ENCODE measurements at regions not wholly inside any gene's neighbourhood (a gene's known extent, or its start where the extent isn't known, plus 50 kb on each side); places are given as distances from the start of the nearest gene placed in this dataset.

DNA sequence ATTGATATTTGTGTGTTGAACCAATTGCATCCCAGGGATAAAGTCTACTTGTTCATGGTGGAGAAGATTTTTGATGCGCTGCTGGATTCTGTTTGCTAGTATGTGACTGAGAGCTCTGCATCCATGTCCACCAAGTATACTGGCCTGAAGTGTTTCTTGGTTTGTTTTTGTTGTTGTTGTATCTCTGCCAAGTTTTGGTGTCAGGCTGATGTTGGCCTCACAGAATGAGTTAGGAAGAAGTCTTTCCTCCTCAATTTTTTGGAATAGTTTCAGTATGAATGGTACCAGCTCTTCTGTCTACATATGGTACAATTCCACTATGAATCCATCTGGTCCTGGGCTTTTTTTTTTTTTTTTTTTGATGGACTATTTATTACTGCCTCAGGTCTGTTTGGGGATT is 50.9 kb upstream of the OSTN start:
- CTCF ChIA-PET, result interaction anchor here (0.6 to 1.3 kb wide), 5 partner anchors 50 to 671 kb away, joined by 3 to 4 read pairs (median 3); no protein-coding TSS in a partner anchor
- Histone ChIP-seq H2AFZ (ENCODE audit: low read depth, low read length) (no peak overlapping the region), H3K9ac (replicated peaks; ENCODE audit: extremely low read depth, insufficient read depth, low read length) (no peak overlapping the region), H3K27me3 (ENCODE audit: control insufficient read depth in 2 of 2, insufficient read depth in 2 of 2, low read length in 2 of 2) (no peaks in the 10 kb centered on the region), H3K27ac (ENCODE audit: insufficient read depth, low read depth, low read length) (no peak overlapping the region), H3K36me3 (ENCODE audit: control insufficient read depth in 2 of 2, extremely low read depth in 1 of 2, insufficient read depth in 2 of 2, low read length in 2 of 2) (no peaks in the 10 kb centered on the region), H4K20me1 (replicated peaks; ENCODE audit: control insufficient read depth, extremely low read depth, insufficient read depth, low read length) (no peaks in the 10 kb centered on the region), H3K4me1 (ENCODE audit: control insufficient read depth, extremely low read depth, insufficient read depth, low read length) (peaks cover 3% of the 10 kb centered on the region), H3K79me2 (ENCODE audit: control insufficient read depth, insufficient read depth, low read length) (no peaks in the 10 kb centered on the region), H3K4me3 (replicated peaks in 1 of 3; ENCODE audit: insufficient read depth in 1 of 3, low read depth in 1 of 3, low read length in 3 of 3) (no peak overlapping the region), H3K9me1 (replicated peaks; ENCODE audit: control insufficient read depth, extremely low read depth, insufficient read depth, low read length) (no peaks in the 10 kb centered on the region), H3K9me3 (replicated peaks; ENCODE audit: control insufficient read depth, insufficient read depth, low read length) (no peaks in the 10 kb centered on the region), H3K4me2 (ENCODE audit: insufficient read depth, low read length) (no peak overlapping the region)
- no peak for TF ChIP-seq GATA2 (IDR thresholded peaks at IDR 0.05; ENCODE audit: insufficient read depth, insufficient read length, low read depth, low read length)
- TF ChIP-seq JUN (IDR thresholded peaks at IDR 0.05; ENCODE audit: borderline replicate concordance, insufficient read depth, insufficient read length, low read depth), result no peak
- TF ChIP-seq, protein P1, sequence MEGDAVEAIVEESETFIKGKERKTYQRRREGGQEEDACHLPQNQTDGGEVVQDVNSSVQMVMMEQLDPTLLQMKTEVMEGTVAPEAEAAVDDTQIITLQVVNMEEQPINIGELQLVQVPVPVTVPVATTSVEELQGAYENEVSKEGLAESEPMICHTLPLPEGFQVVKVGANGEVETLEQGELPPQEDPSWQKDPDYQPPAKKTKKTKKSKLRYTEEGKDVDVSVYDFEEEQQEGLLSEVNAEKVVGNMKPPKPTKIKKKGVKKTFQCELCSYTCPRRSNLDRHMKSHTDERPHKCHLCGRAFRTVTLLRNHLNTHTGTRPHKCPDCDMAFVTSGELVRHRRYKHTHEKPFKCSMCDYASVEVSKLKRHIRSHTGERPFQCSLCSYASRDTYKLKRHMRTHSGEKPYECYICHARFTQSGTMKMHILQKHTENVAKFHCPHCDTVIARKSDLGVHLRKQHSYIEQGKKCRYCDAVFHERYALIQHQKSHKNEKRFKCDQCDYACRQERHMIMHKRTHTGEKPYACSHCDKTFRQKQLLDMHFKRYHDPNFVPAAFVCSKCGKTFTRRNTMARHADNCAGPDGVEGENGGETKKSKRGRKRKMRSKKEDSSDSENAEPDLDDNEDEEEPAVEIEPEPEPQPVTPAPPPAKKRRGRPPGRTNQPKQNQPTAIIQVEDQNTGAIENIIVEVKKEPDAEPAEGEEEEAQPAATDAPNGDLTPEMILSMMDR (IDR thresholded peaks at IDR 0.05; ENCODE audit: extremely low read depth in 1 of 2, insufficient read depth in 1 of 2, low read depth in 1 of 2, low read length in 2 of 2), result no peak
- TF ChIP-seq EZH2 (IDR thresholded peaks at IDR 0.05; ENCODE audit: borderline replicate concordance, low read depth, low read length, severe bottlenecking), result no peak
- TF ChIP-seq POLR2A (IDR thresholded peaks at IDR 0.05; ENCODE audit: low read depth, low read length), result no peak
- TF ChIP-seq, protein P2, sequence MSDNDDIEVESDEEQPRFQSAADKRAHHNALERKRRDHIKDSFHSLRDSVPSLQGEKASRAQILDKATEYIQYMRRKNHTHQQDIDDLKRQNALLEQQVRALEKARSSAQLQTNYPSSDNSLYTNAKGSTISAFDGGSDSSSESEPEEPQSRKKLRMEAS (IDR thresholded peaks at IDR 0.05; ENCODE audit: insufficient read depth, insufficient read length), result no peak
- TF ChIP-seq FOS (IDR thresholded peaks at IDR 0.05; ENCODE audit: borderline replicate concordance, insufficient read depth, low read length), result no peak
- TF ChIP-seq MYC (IDR thresholded peaks at IDR 0.05; ENCODE audit: low read depth, low read length), result no peak
- no peak for TF ChIP-seq POLR2AphosphoS5 (IDR thresholded peaks at IDR 0.05; ENCODE audit: insufficient read depth, low read depth, low read length)
- intact Hi-C loops (cut with micrococcal nuclease), result loop anchor here (10.0 kb wide), 1 partner anchor 1037 kb away; no protein-coding TSS in a partner anchor
- DNase-seq (ENCODE audit: low read depth, low spot score) (peak; percentile 37), FAIRE-seq (no peak)
- dilution Hi-C loops (cut with MboI; ENCODE audit: extremely low pct_ligation_motif_present, low sequenced_read_pairs), result no loop called here
- POLR2A ChIA-PET, result no interaction called here
- no TSS peak for BruUV-seq (replicated peaks)

Data from endothelial cell of umbilical vein (primary cell).